Endodermal cell (in vitro differentiated cells): ENCODE measurements at regions not wholly inside any gene's neighbourhood (a gene's known extent, or its start where the extent isn't known, plus 50 kb on each side); places are given as distances from the start of the nearest gene placed in this dataset.

ENCODE experiments used
- DNase-seq: peaks from one replicate; pipeline ENCODE4 v3.0.0-alpha.2; 2017
- H3K27ac ChIP-seq: 2 replicates; pipeline ENCODE4 v1.5.1; 2013; ENCODE audit warnings: mild to moderate bottlenecking, low read depth, low read length, moderate library complexity
- H3K27me3 ChIP-seq: 2 replicates; pipeline ENCODE4 v1.6.1; 2013; ENCODE audit warnings: mild to moderate bottlenecking, low read length, moderate library complexity; ENCODE audit not compliant: insufficient read depth, control insufficient read depth, poor library complexity, severe bottlenecking
- H3K36me3 ChIP-seq: 2 replicates; pipeline ENCODE4 v1.7.0; 2013; ENCODE audit warnings: mild to moderate bottlenecking, low read length, moderate library complexity; ENCODE audit not compliant: control insufficient read depth, insufficient read depth
- H3K4me1 ChIP-seq: one replicate; pipeline ENCODE4 v1.7.0; 2013; ENCODE audit warnings: low read length; ENCODE audit not compliant: control insufficient read depth, insufficient read depth
- H3K4me3 ChIP-seq: 2 replicates; pipeline ENCODE4 v1.5.1; 2013; ENCODE audit warnings: mild to moderate bottlenecking, low read length, moderate library complexity
- H3K9ac ChIP-seq: 2 replicates; pipeline ENCODE4 v1.6.1; 2013; ENCODE audit warnings: mild to moderate bottlenecking, low read length, moderate library complexity; ENCODE audit not compliant: poor library complexity, severe bottlenecking; ENCODE audit errors: extremely low read depth
- H3K9me3 ChIP-seq: 2 replicates; pipeline ENCODE4 v1.6.1; 2013; ENCODE audit warnings: mild to moderate bottlenecking, low read length, moderate library complexity; ENCODE audit not compliant: control insufficient read depth
- H3K27ac Mint-ChIP-seq: 2 replicates; pipeline ENCODE4 v1.8.0; 2020; ENCODE audit warnings: mixed read lengths
- H3K27me3 Mint-ChIP-seq: 2 replicates; pipeline ENCODE4 v1.8.0; 2021; ENCODE audit warnings: mild to moderate bottlenecking, mixed read lengths; ENCODE audit not compliant: insufficient read depth
- H3K36me3 Mint-ChIP-seq: 2 replicates; pipeline ENCODE4 v1.8.0; 2020; ENCODE audit warnings: low read depth, mixed read lengths
- H3K4me1 Mint-ChIP-seq: 2 replicates; pipeline ENCODE4 v1.8.0; 2020; ENCODE audit warnings: mixed read lengths
- H3K4me3 Mint-ChIP-seq: 2 replicates; pipeline ENCODE4 v1.8.0; 2020; ENCODE audit warnings: mild to moderate bottlenecking, moderate library complexity, mixed read lengths
- H3K9me3 Mint-ChIP-seq: 2 replicates; pipeline ENCODE4 v1.8.0; 2020; ENCODE audit warnings: mild to moderate bottlenecking, mixed read lengths
- WGBS, 2 experiments: methylation state at CpG; one replicate each; pipeline versions ENCODE4 v1.1.5 to v1.1.7; 2013; ENCODE audit warnings: missing lambda C conversion rate in 2 of 2, mixed read lengths in 1 of 2; ENCODE audit not compliant: insufficient coverage in 1 of 2, insufficient read length in 1 of 2; 5-methylcytosine and 5-hydroxymethylcytosine counted together
- TF ChIP-seq, protein P1 (sequence below): fragments of 200-600 bp; sonication (generic); conservative IDR thresholded peaks from 2 replicates; pipeline ENCODE4 v1.5.0; 2021; ENCODE audit warnings: antibody characterized with exemption, mild to moderate bottlenecking

DNA sequence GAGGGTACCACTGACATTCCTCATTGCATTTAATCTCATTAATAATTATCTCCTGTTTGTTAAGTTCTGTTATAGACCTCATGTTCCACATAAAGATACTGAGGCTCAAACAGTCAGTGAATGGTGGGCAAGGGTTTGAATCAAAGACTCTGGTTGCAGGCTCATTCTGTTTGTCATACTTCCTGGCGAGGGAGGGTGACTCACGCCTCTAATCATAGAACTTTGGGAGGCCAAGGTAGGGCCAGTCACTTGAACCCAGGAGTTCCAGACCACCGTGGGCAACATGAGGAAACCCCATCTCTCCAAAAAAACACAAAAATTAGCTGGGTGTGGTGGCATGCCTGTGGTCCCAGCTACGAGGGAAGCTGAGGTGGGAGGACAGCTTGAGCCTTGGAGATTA, 220.7 kb upstream of the MIR17HG start:
- 90% methylated on average over 2 to 4 of the region's 4 CpGs for WGBS, 2 experiments

DNA sequence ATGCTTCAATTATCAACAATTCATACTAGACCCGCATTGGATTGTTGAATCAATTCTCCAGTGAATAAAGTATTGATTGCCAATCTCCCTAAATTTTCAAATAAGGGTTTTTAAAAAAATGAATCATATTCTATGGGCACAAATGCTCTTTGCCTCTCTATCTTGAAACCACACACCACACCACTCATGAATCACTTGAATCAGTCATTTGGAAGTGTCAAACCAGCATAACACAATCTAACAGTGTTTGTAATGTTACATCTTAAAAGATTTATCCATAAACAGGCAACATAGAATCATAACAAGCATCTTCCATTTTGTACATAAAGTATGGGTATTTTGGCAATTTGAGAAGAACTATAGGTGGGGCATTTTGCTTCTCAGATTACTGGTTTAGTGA, 219.5 kb upstream of the MIR17HG start:
- H3K27ac Mint-ChIP-seq = no peak overlapping the region
- 100% methylated on average over 1 of the region's 1 CpG; no CpG with 5 or more reads in 1 of the 2 experiments for WGBS, 2 experiments

More for the DNA sequence above, 220.7 kb upstream of the MIR17HG start:
- no peak overlapping the region for H3K27ac ChIP-seq
- Mint-ChIP-seq H3K27ac (no peak overlapping the region), H3K27me3 (no peaks in the 10 kb centered on the region), H3K9me3 (peaks cover 2% of the 10 kb centered on the region), H3K4me1 (peaks cover 8% of the 10 kb centered on the region), H3K4me3 (no peak overlapping the region), H3K36me3 (no peaks in the 10 kb centered on the region)
- H3K27me3 ChIP-seq = no peaks in the 10 kb centered on the region
- no peak for DNase-seq
- no peak overlapping the region for H3K4me3 ChIP-seq
- H3K36me3 ChIP-seq = no peaks in the 10 kb centered on the region
- no peak overlapping the region for H3K9ac ChIP-seq
- H3K9me3 ChIP-seq = peaks cover 3% of the 10 kb centered on the region
- no peaks in the 10 kb centered on the region for H3K4me1 ChIP-seq
- TF ChIP-seq, protein P1, sequence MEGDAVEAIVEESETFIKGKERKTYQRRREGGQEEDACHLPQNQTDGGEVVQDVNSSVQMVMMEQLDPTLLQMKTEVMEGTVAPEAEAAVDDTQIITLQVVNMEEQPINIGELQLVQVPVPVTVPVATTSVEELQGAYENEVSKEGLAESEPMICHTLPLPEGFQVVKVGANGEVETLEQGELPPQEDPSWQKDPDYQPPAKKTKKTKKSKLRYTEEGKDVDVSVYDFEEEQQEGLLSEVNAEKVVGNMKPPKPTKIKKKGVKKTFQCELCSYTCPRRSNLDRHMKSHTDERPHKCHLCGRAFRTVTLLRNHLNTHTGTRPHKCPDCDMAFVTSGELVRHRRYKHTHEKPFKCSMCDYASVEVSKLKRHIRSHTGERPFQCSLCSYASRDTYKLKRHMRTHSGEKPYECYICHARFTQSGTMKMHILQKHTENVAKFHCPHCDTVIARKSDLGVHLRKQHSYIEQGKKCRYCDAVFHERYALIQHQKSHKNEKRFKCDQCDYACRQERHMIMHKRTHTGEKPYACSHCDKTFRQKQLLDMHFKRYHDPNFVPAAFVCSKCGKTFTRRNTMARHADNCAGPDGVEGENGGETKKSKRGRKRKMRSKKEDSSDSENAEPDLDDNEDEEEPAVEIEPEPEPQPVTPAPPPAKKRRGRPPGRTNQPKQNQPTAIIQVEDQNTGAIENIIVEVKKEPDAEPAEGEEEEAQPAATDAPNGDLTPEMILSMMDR = no peak

DNA sequence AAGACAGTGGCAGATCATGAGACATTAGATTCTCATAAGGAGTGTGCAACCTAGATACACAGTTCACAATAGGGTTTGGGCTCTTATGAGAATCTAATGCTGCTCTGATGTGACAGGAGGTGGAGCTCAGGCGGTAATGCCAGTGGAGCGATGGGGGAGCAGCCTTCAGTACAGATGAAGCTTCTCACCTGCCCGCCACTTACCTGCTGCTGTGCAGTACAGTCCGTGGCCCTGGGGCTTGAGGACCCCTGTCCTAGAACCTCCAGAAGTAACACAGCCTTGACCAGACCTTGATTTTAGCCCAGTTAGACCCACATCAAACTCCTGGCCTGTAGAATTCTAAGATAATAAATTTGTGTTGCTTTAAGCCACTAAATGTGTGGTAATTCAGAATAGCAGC, 215.1 kb upstream of the MIR17HG start:
- Mint-ChIP-seq H3K27me3 (no peaks in the 10 kb centered on the region), H3K4me1 (peaks cover 10% of the 10 kb centered on the region), H3K9me3 (peaks cover 4% of the 10 kb centered on the region), H3K36me3 (no peaks in the 10 kb centered on the region), H3K4me3 (no peak overlapping the region), H3K27ac (no peak overlapping the region)
- peaks cover 5% of the 10 kb centered on the region for H3K9me3 ChIP-seq
- no peak overlapping the region for H3K9ac ChIP-seq
- H3K27me3 ChIP-seq = no peaks in the 10 kb centered on the region
- no peak overlapping the region for H3K4me3 ChIP-seq
- WGBS, 2 experiments = 96% methylated on average over 4 of the region's 4 CpGs; no CpG with 5 or more reads in 1 of the 2 experiments
- H3K27ac ChIP-seq = no peak overlapping the region
- DNase-seq = no peak
- H3K36me3 ChIP-seq = no peaks in the 10 kb centered on the region
- peaks cover 3% of the 10 kb centered on the region for H3K4me1 ChIP-seq
- TF ChIP-seq, protein P1 = no peak

More for the DNA sequence above, 219.5 kb upstream of the MIR17HG start:
- H3K27me3 Mint-ChIP-seq = no peaks in the 10 kb centered on the region
- peaks cover 4% of the 10 kb centered on the region for H3K9me3 Mint-ChIP-seq
- no peak overlapping the region for H3K4me3 Mint-ChIP-seq
- Histone ChIP-seq H3K27me3 (no peaks in the 10 kb centered on the region), H3K4me1 (no peaks in the 10 kb centered on the region), H3K9ac (no peak overlapping the region), H3K36me3 (no peaks in the 10 kb centered on the region), H3K4me3 (no peak overlapping the region), H3K27ac (no peak overlapping the region), H3K9me3 (peaks cover 5% of the 10 kb centered on the region)
- no peak for DNase-seq
- TF ChIP-seq, protein P1 = no peak
- H3K36me3 Mint-ChIP-seq = no peaks in the 10 kb centered on the region
- peaks cover 8% of the 10 kb centered on the region for H3K4me1 Mint-ChIP-seq
